Activated B cell treated with CpG ODN at 0.5 μM for 24 hours (primary cell): ENCODE measurements at regions not wholly inside any gene's neighbourhood (a gene's known extent, or its start where the extent isn't known, plus 50 kb on each side); places are given as distances from the start of the nearest gene placed in this dataset.

Experiments
- ATAC-seq: fragments of 200-7000 bp; cut with Tn5 transposase; one replicate; pipeline ENCODE4 v1.10.0; 2021; ENCODE audit warnings: low read depth, mild to moderate bottlenecking, moderate library complexity
- CTCF ChIA-PET: fragments of 350-600 bp; sonication (Branson Sonifier 250); formaldehyde crosslinking; loops from one replicate; lab custom pipeline; 2021; ENCODE audit warnings: antibody characterized with exemption; lab: Charles Lee
- POLR2A ChIA-PET: fragments of 350-600 bp; sonication (Branson Sonifier 250); formaldehyde crosslinking; loops from one replicate; lab custom pipeline; 2021; ENCODE audit warnings: antibody characterized with exemption; lab: Charles Lee
- DNase-seq: peaks from one replicate; pipeline ENCODE4 v3.0.0; 2022
- H3K27ac Mint-ChIP-seq: one replicate; pipeline ENCODE4 v1.8.0; 2020; ENCODE audit warnings: mixed read lengths
- H3K27me3 Mint-ChIP-seq: one replicate; pipeline ENCODE4 v1.8.0; 2021; ENCODE audit warnings: mixed read lengths
- H3K36me3 Mint-ChIP-seq: one replicate; pipeline ENCODE4 v1.8.0; 2021; ENCODE audit warnings: low read depth, mixed read lengths
- H3K4me1 Mint-ChIP-seq: one replicate; pipeline ENCODE4 v1.8.0; 2021; ENCODE audit warnings: mixed read lengths
- H3K4me3 Mint-ChIP-seq: one replicate; pipeline ENCODE4 v1.8.0; 2020; ENCODE audit warnings: mild to moderate bottlenecking, mixed read lengths
- H3K9me3 Mint-ChIP-seq: one replicate; pipeline ENCODE4 v1.8.0; 2020; ENCODE audit warnings: mixed read lengths
- CTCF ChIP-seq: fragments of 200-600 bp; IDR thresholded peaks from one replicate; pipeline ENCODE4 v1.8.0; 2022; ENCODE audit warnings: antibody characterized with exemption, mild to moderate bottlenecking
- intact Hi-C: fragments of 100-400 bp; cut with micrococcal nuclease; formaldehyde crosslinking; loops from one replicate; pipeline ENCODE4 v1.15.1; 2024

- Mint-ChIP-seq H3K4me1 (no peaks in the 10 kb centered on the region), H3K4me3 (no peak overlapping the region), H3K36me3 (no peaks in the 10 kb centered on the region), H3K27ac (no peak overlapping the region), H3K27me3 (peaks cover 2% of the 10 kb centered on the region), H3K9me3 (no peaks in the 10 kb centered on the region)
- intact Hi-C loops: no loop called here
- DNase-seq: no peak
- ChIA-PET POLR2A (no interaction called here), CTCF (no interaction called here)
- TF ChIP-seq CTCF: no peak
- ATAC-seq: no peak
Measured at GRCh38 chr1:116308276-116308675, 64.8 kb upstream of the ATP1A1 start.

DNA sequence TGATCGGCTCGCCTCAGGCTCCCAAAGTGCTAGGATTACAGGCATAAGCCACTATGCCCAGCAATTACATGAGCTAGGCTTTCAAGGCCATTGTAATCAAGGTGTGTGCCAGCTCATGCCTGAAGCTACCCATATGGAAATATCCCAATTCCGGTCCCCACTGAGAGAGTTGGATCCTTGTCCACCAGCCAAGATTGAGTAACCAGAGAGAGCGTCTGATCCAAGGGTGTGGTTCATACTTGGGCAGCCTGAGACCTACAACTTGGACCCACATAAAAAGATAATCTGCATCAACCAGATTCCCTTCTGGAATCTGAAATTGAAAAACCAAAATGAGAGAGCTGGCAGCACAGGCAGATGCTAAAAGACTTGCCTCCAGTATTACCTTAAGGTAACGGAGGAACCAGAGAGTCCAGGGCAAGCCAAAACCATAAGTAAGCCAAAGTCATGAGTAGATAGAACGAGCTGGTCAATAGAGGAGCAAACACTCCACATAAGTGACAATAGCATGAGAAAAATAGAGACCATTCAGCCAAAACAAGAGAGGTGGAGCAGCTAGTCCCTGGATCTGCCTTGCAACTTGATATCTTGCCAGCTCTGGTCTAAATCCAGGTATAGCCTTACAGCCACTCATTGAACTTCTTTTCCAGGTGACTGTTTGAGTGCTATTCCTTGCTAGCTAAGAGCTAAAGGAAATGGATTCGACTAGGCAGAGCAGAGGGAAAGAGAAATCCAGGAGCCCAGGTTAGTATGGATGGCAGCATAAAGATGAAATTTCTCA is 63.8 kb upstream of the ATP1A1 start:
- Mint-ChIP-seq H3K27me3 (peaks cover 2% of the 10 kb centered on the region), H3K27ac (no peak overlapping the region), H3K36me3 (no peaks in the 10 kb centered on the region), H3K4me1 (no peaks in the 10 kb centered on the region), H3K9me3 (no peaks in the 10 kb centered on the region), H3K4me3 (no peak overlapping the region)
- CTCF ChIA-PET: no interaction called here
- POLR2A ChIA-PET: no interaction called here
- intact Hi-C loops: loop anchor here (1.0 kb wide), 1 partner anchor 32 kb away; no protein-coding TSS in a partner anchor
- no peak for TF ChIP-seq CTCF
- DNase-seq (no peak), ATAC-seq (no peak)

DNA sequence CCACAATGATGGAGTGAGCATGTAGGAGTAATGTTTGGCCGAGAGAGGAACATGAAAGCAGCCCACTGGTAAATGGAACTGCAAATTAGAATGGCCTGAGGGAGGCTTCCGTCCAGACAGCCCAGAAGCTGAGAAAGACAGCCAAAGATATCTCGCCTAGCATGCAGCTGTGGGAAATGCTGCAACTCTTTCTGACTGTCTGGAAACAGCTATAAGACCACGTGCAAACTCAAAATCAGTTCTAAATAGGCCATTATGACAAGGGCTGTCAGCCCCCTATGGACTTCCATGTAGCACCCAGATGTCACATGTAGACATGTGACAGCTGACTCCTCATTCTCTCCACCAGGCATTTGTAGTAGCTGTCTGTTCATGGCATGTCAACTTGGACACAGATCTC is 62.9 kb upstream of the ATP1A1 start:
- H3K4me1 Mint-ChIP-seq: no peaks in the 10 kb centered on the region
- ChIA-PET POLR2A (no interaction called here), CTCF (no interaction called here)
- intact Hi-C loops: no loop called here
- no peak for TF ChIP-seq CTCF
- no peak overlapping the region for H3K4me3 Mint-ChIP-seq
- DNase-seq: no peak
- ATAC-seq: no peak
- no peaks in the 10 kb centered on the region for H3K36me3 Mint-ChIP-seq
- no peak overlapping the region for H3K27ac Mint-ChIP-seq
- no peaks in the 10 kb centered on the region for H3K9me3 Mint-ChIP-seq
- peaks cover 2% of the 10 kb centered on the region for H3K27me3 Mint-ChIP-seq

GRCh38 chr1:116311193-116311592 is 61.9 kb upstream of the ATP1A1 start:
- intact Hi-C loops: no loop called here
- Mint-ChIP-seq H3K4me3 (no peak overlapping the region), H3K9me3 (no peaks in the 10 kb centered on the region), H3K27ac (no peak overlapping the region), H3K27me3 (no peaks in the 10 kb centered on the region), H3K36me3 (no peaks in the 10 kb centered on the region), H3K4me1 (no peaks in the 10 kb centered on the region)
- no peak for DNase-seq
- no peak for ATAC-seq
- no peak for TF ChIP-seq CTCF
- POLR2A ChIA-PET: no interaction called here
- CTCF ChIA-PET: no interaction called here

- no peak for ATAC-seq
- intact Hi-C loops: no loop called here
- ChIA-PET POLR2A (no interaction called here), CTCF (no interaction called here)
- H3K36me3 Mint-ChIP-seq: no peaks in the 10 kb centered on the region
- H3K4me1 Mint-ChIP-seq: no peaks in the 10 kb centered on the region
- no peaks in the 10 kb centered on the region for H3K9me3 Mint-ChIP-seq
- no peak overlapping the region for H3K27ac Mint-ChIP-seq
- no peaks in the 10 kb centered on the region for H3K27me3 Mint-ChIP-seq
- no peak overlapping the region for H3K4me3 Mint-ChIP-seq
- no peak for TF ChIP-seq CTCF
- no peak for DNase-seq
Measured at GRCh38 chr1:116311756-116312680, 61.0 kb upstream of the ATP1A1 start.
